Rectal smooth muscle tissue (tissue), 1 donor: ENCODE measurements at regions not wholly inside any gene's neighbourhood (a gene's known extent, or its start where the extent isn't known, plus 50 kb on each side); places are given as distances from the start of the nearest gene placed in this dataset.

ENCODE experiments used
- H3K27ac ChIP-seq: one replicate; pipeline ENCODE4 v1.7.0; 2013; ENCODE audit warnings: low read depth, low read length, inconsistent platforms
- H3K27me3 ChIP-seq: one replicate; pipeline ENCODE4 v1.7.0; 2013; ENCODE audit warnings: low read length; ENCODE audit not compliant: control insufficient read depth, insufficient read depth
- H3K36me3 ChIP-seq: one replicate; pipeline ENCODE4 v1.7.0; 2013; ENCODE audit warnings: low read length; ENCODE audit not compliant: control insufficient read depth, insufficient read depth
- H3K4me1 ChIP-seq: one replicate; pipeline ENCODE4 v1.7.0; 2013; ENCODE audit warnings: low read length; ENCODE audit not compliant: control insufficient read depth, insufficient read depth
- H3K4me3 ChIP-seq: one replicate; pipeline ENCODE4 v1.7.0; 2013; ENCODE audit warnings: low read length
- H3K9ac ChIP-seq: one replicate; pipeline ENCODE4 v1.7.0; 2013; ENCODE audit warnings: low read length

DNA sequence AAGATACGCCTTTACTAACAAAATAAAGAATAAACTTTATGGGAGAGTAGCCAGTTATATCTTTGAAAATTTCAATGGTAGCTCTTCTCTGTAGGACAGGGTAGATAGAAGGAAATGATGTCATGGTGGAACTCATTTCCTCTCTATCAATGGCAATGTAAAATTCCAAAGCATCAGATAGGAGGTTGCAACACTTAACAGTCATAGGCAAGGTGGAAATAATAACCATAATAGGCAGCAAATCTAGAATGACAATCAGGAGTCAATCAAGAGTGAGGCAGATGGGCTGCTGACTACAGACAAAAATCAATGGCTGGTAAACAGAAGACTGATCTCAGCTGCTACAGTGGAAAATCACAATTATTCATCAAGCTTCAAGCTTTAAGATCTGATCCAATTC, 53.9 kb upstream of the TET2 start:
- Histone ChIP-seq H3K27ac (no peak overlapping the region), H3K9ac (no peak overlapping the region), H3K4me1 (peaks cover 3% of the 10 kb centered on the region), H3K4me3 (no peak overlapping the region), H3K36me3 (no peaks in the 10 kb centered on the region), H3K27me3 (no peaks in the 10 kb centered on the region)

GRCh38 chr4:105093975-105094374, 52.7 kb upstream of the TET2 start:
- H3K36me3 ChIP-seq: no peaks in the 10 kb centered on the region
- no peak overlapping the region for H3K27ac ChIP-seq
- H3K4me1 ChIP-seq: peaks cover 3% of the 10 kb centered on the region
- no peak overlapping the region for H3K9ac ChIP-seq
- no peak overlapping the region for H3K4me3 ChIP-seq
- no peaks in the 10 kb centered on the region for H3K27me3 ChIP-seq
